HCT116 (cell line): ENCODE measurements at regions not wholly inside any gene's neighbourhood (a gene's known extent, or its start where the extent isn't known, plus 50 kb on each side); places are given as distances from the start of the nearest gene placed in this dataset.

ENCODE experiments used
- ATAC-seq: fragments of 200-7000 bp; cut with Tn5 transposase; 2 replicates; pipeline ENCODE4 v1.9.1; 2020; ENCODE audit warnings: mild to moderate bottlenecking, moderate library complexity
- BruUV-seq: library from RNA; stranded (reverse); fragments of 400-500 nt; replicated peaks from 2 replicates; lab custom pipeline; 2021; lab: Mats Ljungman, UMichigan
- CTCF ChIA-PET: fragments of 300-600 bp; sonication (Branson Sonifier 250); formaldehyde crosslinking; loops from one replicate; lab custom pipeline; 2021; ENCODE audit warnings: antibody characterized with exemption; lab: Charles Lee
- POLR2A ChIA-PET: fragments of 300-600, 350-600 bp; sonication (Branson Sonifier 250); formaldehyde crosslinking; loops from one replicate; lab custom pipeline; 2021; ENCODE audit warnings: antibody characterized with exemption; lab: Charles Lee
- RAD21 ChIA-PET, 2 experiments: fragments of 300-600 bp; sonication (Branson Sonifier 250); formaldehyde crosslinking; loops; one replicate each; lab custom pipeline; 2023; ENCODE audit warnings: low total read pairs in 2 of 2; ENCODE audit not compliant: uncharacterized antibody in 2 of 2, unreplicated experiment in 2 of 2, low non-redundant PET in 1 of 2; lab: Charles Lee
- DNase-seq: peaks from one replicate; pipeline ENCODE4 v3.0.0-alpha.2; 2010; ENCODE audit warnings: low read depth, low spot score
- H2AFZ ChIP-seq: fragments of 200-600 bp; shearing (Covaris generic), sonication (generic); 2 replicates; pipeline ENCODE4 v1.6.1; 2017; ENCODE audit warnings: low read depth, mixed run types, mixed read lengths, antibody characterized with exemption, low read length; ENCODE audit not compliant: poor library complexity, severe bottlenecking
- H3K27ac ChIP-seq: 2 replicates; pipeline ENCODE4 v1.5.1; 2012; ENCODE audit warnings: low read depth, low read length
- H3K27me3 ChIP-seq: fragments of 200-600 bp; sonication (generic); 2 replicates; pipeline ENCODE4 v1.6.1; 2016; ENCODE audit warnings: mixed run types, low read length, mixed read lengths; ENCODE audit not compliant: insufficient read depth
- H3K36me3 ChIP-seq, 2 experiments: fragments of 200-500 bp in 1 of 2; fragments of 200-600 bp in 1 of 2; sonication (Bioruptor generic) in 1 of 2; sonication (generic) in 1 of 2; 2 replicates each; pipeline versions ENCODE4 v1.5.1 to v1.6.1; 2014 to 2016; ENCODE audit warnings: low read length in 2 of 2, inconsistent platforms in 1 of 2, mixed read lengths in 1 of 2, mixed run types in 1 of 2; ENCODE audit not compliant: insufficient read depth in 2 of 2, control insufficient read depth in 1 of 2
- H3K4me1 ChIP-seq, 2 experiments: fragments of 200-600 bp in 1 of 2; sonication (generic) in 1 of 2; 2 replicates each; pipeline versions ENCODE4 v1.5.1 to v1.6.1; 2012 to 2017; ENCODE audit warnings: low read length in 2 of 2, inconsistent platforms in 1 of 2, mild to moderate bottlenecking in 1 of 2, mixed read lengths in 1 of 2, mixed run types in 1 of 2, moderate library complexity in 1 of 2; ENCODE audit not compliant: insufficient read depth in 2 of 2, control insufficient read depth in 1 of 2
- H3K4me2 ChIP-seq: fragments of 200-600 bp; sonication (generic); 2 replicates; pipeline ENCODE4 v1.6.1; 2017; ENCODE audit warnings: mixed run types, low read length, mixed read lengths
- H3K4me3 ChIP-seq, 2 experiments: fragments of 200-600 bp in 1 of 2; sonication (generic) in 1 of 2; replicated peaks in 1 of 2; 2 replicates each; pipeline ENCODE4 v1.5.1; 2011 to 2016; ENCODE audit warnings: low read length in 2 of 2, control low read depth in 1 of 2, low read depth in 1 of 2, mild to moderate bottlenecking in 1 of 2, mixed read lengths in 1 of 2, mixed run types in 1 of 2
- H3K79me2 ChIP-seq: fragments of 200-600 bp; sonication (generic); 2 replicates; pipeline ENCODE4 v1.6.1; 2017; ENCODE audit warnings: mild to moderate bottlenecking, mixed run types, low read length, moderate library complexity, mixed read lengths; ENCODE audit not compliant: insufficient read depth
- H3K9ac ChIP-seq: fragments of 200-600 bp; sonication (generic); 2 replicates; pipeline ENCODE4 v1.6.1; 2016; ENCODE audit warnings: low read length, mixed read lengths
- H3K9me2 ChIP-seq: fragments of 200-600 bp; sonication (generic), shearing (Covaris generic); 2 replicates; pipeline ENCODE4 v1.6.1; 2017; ENCODE audit warnings: mixed run types, mild to moderate bottlenecking, moderate library complexity; ENCODE audit not compliant: insufficient read depth
- H3K9me3 ChIP-seq, 2 experiments: fragments of 200-500 bp in 1 of 2; fragments of 200-600 bp in 1 of 2; sonication (Bioruptor generic) in 1 of 2; sonication (generic) in 1 of 2; 2 replicates each; pipeline ENCODE4 v1.6.1; 2014 to 2017; ENCODE audit warnings: low read length in 2 of 2, mixed read lengths in 2 of 2, inconsistent platforms in 1 of 2, low read depth in 1 of 2, mild to moderate bottlenecking in 1 of 2, mixed run types in 1 of 2, moderate library complexity in 1 of 2; ENCODE audit not compliant: control insufficient read depth in 1 of 2, insufficient read depth in 1 of 2
- H4K20me1 ChIP-seq: fragments of 200-600 bp; sonication (generic), shearing (Covaris generic); 2 replicates; pipeline ENCODE4 v1.6.1; 2017; ENCODE audit warnings: mixed run types, mild to moderate bottlenecking, moderate library complexity; ENCODE audit not compliant: insufficient read depth
- CBX3 ChIP-seq: IDR thresholded peaks from 2 replicates; pipeline ENCODE4 v1.6.1; 2012; ENCODE audit warnings: low read depth
- JUND ChIP-seq: IDR thresholded peaks from 2 replicates; pipeline ENCODE4 v1.6.1; 2012
- REST ChIP-seq: IDR thresholded peaks from 2 replicates; pipeline ENCODE4 v1.6.1; 2012; ENCODE audit warnings: low read depth
- SP1 ChIP-seq: IDR thresholded peaks from 2 replicates; pipeline ENCODE4 v1.6.1; 2012; ENCODE audit warnings: low read depth
- TCF7L2 ChIP-seq: IDR thresholded peaks from 2 replicates; pipeline ENCODE4 v1.7.0; 2011; ENCODE audit warnings: borderline replicate concordance, inconsistent platforms; ENCODE audit not compliant: insufficient read depth, insufficient read length; ENCODE audit errors: extremely low read depth
- ZBTB33 ChIP-seq: IDR thresholded peaks from 2 replicates; pipeline ENCODE4 v1.6.1; 2011; ENCODE audit warnings: mild to moderate bottlenecking, low read length, moderate library complexity; ENCODE audit not compliant: insufficient replicate concordance; ENCODE audit errors: extremely low read depth
- ZFX ChIP-seq: fragments of 450-650 bp; IDR thresholded peaks from 2 replicates; pipeline ENCODE4 v1.6.1; 2017
- intact Hi-C: fragments of 100-400 bp; cut with micrococcal nuclease; formaldehyde crosslinking; loops from 2 replicates; pipeline ENCODE4 v1.10.0; 2022
- TF ChIP-seq, protein P1 (sequence below): IDR thresholded peaks from 2 replicates; pipeline ENCODE4 v1.6.1; 2012

GRCh38 chr7:120054376-120055100 lies 218.4 kb upstream of the KCND2 start (continued):
- TF ChIP-seq ZBTB33: no peak
- TF ChIP-seq, all 23 proteins: peak for 0

- peak overlapping the region; percentile 67 for H3K4me2 ChIP-seq
- ChIA-PET POLR2A (no interaction called here), CTCF (no interaction called here), RAD21 (no interaction called here)
- no peaks in the 10 kb centered on the region for H3K27me3 ChIP-seq
- H3K9me3 ChIP-seq: no peaks in the 10 kb centered on the region
- H4K20me1 ChIP-seq: no peaks in the 10 kb centered on the region
- peaks cover 0 to 11% of the 10 kb centered on the region in 2 experiments; a peak in 2 of 4 replicates for H3K4me1 ChIP-seq
- H2AFZ ChIP-seq: peak overlapping the region; percentile 38
- no peak overlapping the region for H3K9ac ChIP-seq
- H3K4me3 ChIP-seq: peak overlapping the region in 1 of 2 experiments; percentile 23; a peak in 1 of 4 replicates
- no peaks in the 10 kb centered on the region for H3K79me2 ChIP-seq
- TF ChIP-seq REST: no peak
- TF ChIP-seq CBX3: peak; percentile 33; the same call in 1 of the 2 replicates
- TF ChIP-seq SP1: peak; percentile 57
- TF ChIP-seq JUND: peak; percentile 54; the same call in 1 of the 2 replicates
- TF ChIP-seq TCF7L2: no peak
- no peak for TF ChIP-seq ZFX
- TF ChIP-seq, protein P1, sequence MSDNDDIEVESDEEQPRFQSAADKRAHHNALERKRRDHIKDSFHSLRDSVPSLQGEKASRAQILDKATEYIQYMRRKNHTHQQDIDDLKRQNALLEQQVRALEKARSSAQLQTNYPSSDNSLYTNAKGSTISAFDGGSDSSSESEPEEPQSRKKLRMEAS: peak; percentile 17; the same call in 1 of the 2 replicates
- no peaks in the 10 kb centered on the region for H3K36me3 ChIP-seq
- DNase-seq (peak; percentile 13), ATAC-seq (peak; percentile 74)
- no TSS peak for BruUV-seq
- H3K27ac ChIP-seq: no peak overlapping the region
- intact Hi-C loops: no loop called here
- H3K9me2 ChIP-seq: no peaks in the 10 kb centered on the region
Measured at GRCh38 chr7:120055300-120055699, 217.7 kb upstream of the KCND2 start.
